Mucosa of rectum (tissue), 2 donors: ENCODE measurements at regions not wholly inside any gene's neighbourhood (a gene's known extent, or its start where the extent isn't known, plus 50 kb on each side); places are given as distances from the start of the nearest gene placed in this dataset.

Experiments used
- H3K27ac ChIP-seq, 2 donors: one replicate each; pipeline ENCODE4 v1.7.0; 2013; ENCODE audit warnings: inconsistent platforms in 2 of 2, low read depth in 2 of 2, low read length in 2 of 2
- H3K27me3 ChIP-seq, 2 donors: one replicate each; pipeline ENCODE4 v1.7.0; 2013; ENCODE audit warnings: low read length in 2 of 2; ENCODE audit not compliant: control insufficient read depth in 2 of 2, insufficient read depth in 2 of 2
- H3K36me3 ChIP-seq, 2 donors: one replicate each; pipeline ENCODE4 v1.7.0; 2013; ENCODE audit warnings: low read length in 2 of 2; ENCODE audit not compliant: control insufficient read depth in 2 of 2, insufficient read depth in 2 of 2
- H3K4me1 ChIP-seq, 2 donors: one replicate each; pipeline ENCODE4 v1.7.0; 2013; ENCODE audit warnings: low read length in 2 of 2, mild to moderate bottlenecking in 1 of 2; ENCODE audit not compliant: control insufficient read depth in 2 of 2, insufficient read depth in 2 of 2
- H3K4me3 ChIP-seq, 2 donors: one replicate each; pipeline ENCODE4 v1.7.0; 2013; ENCODE audit warnings: low read length in 2 of 2
- H3K9ac ChIP-seq, 2 donors: one replicate each; pipeline ENCODE4 v1.7.0; 2013; ENCODE audit warnings: low read length in 2 of 2, low read depth in 1 of 2, mild to moderate bottlenecking in 1 of 2
- H3K9me3 ChIP-seq, 2 donors: one replicate each; pipeline ENCODE4 v1.7.0; 2013; ENCODE audit warnings: low read length in 2 of 2; ENCODE audit not compliant: control insufficient read depth in 2 of 2
- donor health status: healthy.
- donor health status: Normal muscosa, but diverticular disease.

GRCh38 chr3:88434001-88434400 lies 284.2 kb downstream of the C3orf38 start:
- Histone ChIP-seq H3K4me3 (no peak overlapping the region), H3K9me3 (no peaks in the 10 kb centered on the region), H3K4me1 (no peaks in the 10 kb centered on the region), H3K9ac (no peak overlapping the region), H3K36me3 (no peaks in the 10 kb centered on the region), H3K27ac (no peak overlapping the region), H3K27me3 (no peaks in the 10 kb centered on the region)

DNA sequence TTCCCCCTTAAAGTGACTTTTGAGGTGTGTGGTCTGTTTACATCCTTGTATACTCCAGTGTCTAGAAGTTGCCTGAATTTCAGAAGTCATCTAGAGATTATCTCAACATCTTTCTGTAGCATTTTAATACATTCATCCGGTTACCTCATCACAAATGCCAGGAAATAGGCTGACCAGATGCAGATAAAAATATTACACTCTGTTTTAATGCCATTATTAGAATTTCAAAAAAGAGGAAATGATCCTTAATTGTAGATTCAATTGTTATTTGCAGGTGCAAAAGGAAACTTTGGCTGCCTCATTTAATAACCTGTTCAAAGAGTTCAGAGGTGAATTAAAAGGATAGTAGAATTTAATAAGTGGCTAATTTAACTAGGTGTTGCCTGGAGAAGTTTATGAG lies 290.9 kb downstream of the C3orf38 start:
- Histone ChIP-seq H3K9me3 (no peaks in the 10 kb centered on the region), H3K9ac (no peak overlapping the region), H3K27me3 (no peaks in the 10 kb centered on the region), H3K27ac (no peak overlapping the region), H3K36me3 (no peaks in the 10 kb centered on the region), H3K4me1 (no peaks in the 10 kb centered on the region), H3K4me3 (no peak overlapping the region)

GRCh38 chr3:88443066-88443465 lies 293.3 kb downstream of the C3orf38 start:
- H3K4me1 ChIP-seq = no peaks in the 10 kb centered on the region
- no peak overlapping the region for H3K27ac ChIP-seq
- H3K27me3 ChIP-seq = no peaks in the 10 kb centered on the region
- H3K9me3 ChIP-seq = no peaks in the 10 kb centered on the region
- no peak overlapping the region for H3K9ac ChIP-seq
- H3K36me3 ChIP-seq = no peaks in the 10 kb centered on the region
- H3K4me3 ChIP-seq = no peak overlapping the region

GRCh38 chr3:88444251-88444650 lies 294.5 kb downstream of the C3orf38 start:
- H3K4me3 ChIP-seq = no peak overlapping the region
- H3K9me3 ChIP-seq = no peaks in the 10 kb centered on the region
- no peaks in the 10 kb centered on the region for H3K4me1 ChIP-seq

GRCh38 chr3:88452228-88452627 lies 302.5 kb downstream of the C3orf38 start:
- H3K27me3 ChIP-seq = no peaks in the 10 kb centered on the region
- H3K4me3 ChIP-seq = no peak overlapping the region
- H3K9me3 ChIP-seq = no peaks in the 10 kb centered on the region
- no peaks in the 10 kb centered on the region for H3K36me3 ChIP-seq
- no peak overlapping the region for H3K9ac ChIP-seq
- H3K27ac ChIP-seq = no peak overlapping the region
- H3K4me1 ChIP-seq = no peaks in the 10 kb centered on the region

More at GRCh38 chr3:88444251-88444650, 294.5 kb downstream of the C3orf38 start:
- Histone ChIP-seq H3K27me3 (no peaks in the 10 kb centered on the region), H3K9ac (no peak overlapping the region), H3K27ac (no peak overlapping the region), H3K36me3 (no peaks in the 10 kb centered on the region)

- H3K27me3 ChIP-seq = no peaks in the 10 kb centered on the region
- H3K9me3 ChIP-seq = no peaks in the 10 kb centered on the region
- no peaks in the 10 kb centered on the region for H3K4me1 ChIP-seq
- no peak overlapping the region for H3K27ac ChIP-seq
- no peak overlapping the region for H3K9ac ChIP-seq
- H3K36me3 ChIP-seq = no peaks in the 10 kb centered on the region
- no peak overlapping the region for H3K4me3 ChIP-seq
Measured at GRCh38 chr3:88460369-88460768, 310.6 kb downstream of the C3orf38 start.

- Histone ChIP-seq H3K9ac (no peak overlapping the region), H3K36me3 (no peaks in the 10 kb centered on the region), H3K27ac (no peak overlapping the region), H3K27me3 (no peaks in the 10 kb centered on the region), H3K4me3 (no peak overlapping the region), H3K9me3 (no peaks in the 10 kb centered on the region), H3K4me1 (no peaks in the 10 kb centered on the region)
Measured at GRCh38 chr3:88462230-88462629, 312.5 kb downstream of the C3orf38 start.

- H3K4me1 ChIP-seq = no peaks in the 10 kb centered on the region
- no peak overlapping the region for H3K27ac ChIP-seq
- H3K9me3 ChIP-seq = no peaks in the 10 kb centered on the region
Measured at GRCh38 chr3:88467191-88467590, 317.4 kb downstream of the C3orf38 start.

DNA sequence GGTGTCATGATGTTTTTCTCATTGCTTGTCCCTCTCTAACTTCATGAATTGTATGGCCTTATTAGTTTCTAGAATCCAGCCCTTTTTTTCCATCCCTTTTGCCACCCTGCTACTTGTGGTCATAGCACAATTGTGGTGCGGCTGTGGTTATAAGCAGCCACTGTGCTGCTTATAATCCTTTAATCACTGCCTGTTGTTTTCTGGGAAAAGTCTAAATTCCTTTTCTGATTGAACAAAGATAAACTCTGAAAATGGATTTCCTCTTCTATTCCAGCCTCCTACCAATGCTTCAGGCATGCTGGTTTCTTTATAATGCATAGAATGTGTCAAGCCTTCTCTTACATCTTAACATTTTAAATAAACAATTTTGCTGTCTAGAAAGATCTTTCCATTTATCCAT lies 319.5 kb downstream of the C3orf38 start:
- Histone ChIP-seq H3K9me3 (no peaks in the 10 kb centered on the region), H3K27me3 (no peaks in the 10 kb centered on the region), H3K36me3 (no peaks in the 10 kb centered on the region), H3K4me1 (no peaks in the 10 kb centered on the region), H3K27ac (no peak overlapping the region), H3K4me3 (no peak overlapping the region), H3K9ac (no peak overlapping the region)

More at GRCh38 chr3:88467191-88467590, 317.4 kb downstream of the C3orf38 start:
- Histone ChIP-seq H3K27me3 (no peaks in the 10 kb centered on the region), H3K9ac (no peak overlapping the region), H3K4me3 (no peak overlapping the region), H3K36me3 (no peaks in the 10 kb centered on the region)

DNA sequence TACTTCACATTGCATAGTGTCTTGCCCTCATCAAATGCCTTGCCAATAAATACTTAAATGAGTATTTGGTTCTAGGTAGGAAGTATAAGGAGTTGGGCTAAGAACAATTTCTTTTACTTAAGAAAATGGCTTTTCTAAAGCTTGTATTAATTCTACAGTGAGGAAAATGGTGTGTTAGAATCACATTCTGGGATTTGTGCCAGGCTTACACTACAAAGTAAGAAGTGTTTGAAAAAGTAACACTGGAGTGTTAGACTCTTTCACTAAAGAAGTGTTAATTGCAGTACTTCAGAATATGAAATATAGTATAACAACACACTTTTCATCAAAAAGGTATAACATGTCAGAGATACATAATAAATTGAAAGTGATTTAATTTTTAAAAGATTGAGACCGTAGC lies 328.7 kb downstream of the C3orf38 start:
- no peak overlapping the region for H3K4me3 ChIP-seq
- no peaks in the 10 kb centered on the region for H3K9me3 ChIP-seq
- no peak overlapping the region for H3K9ac ChIP-seq
- H3K36me3 ChIP-seq = no peaks in the 10 kb centered on the region
- H3K4me1 ChIP-seq = no peaks in the 10 kb centered on the region
- H3K27me3 ChIP-seq = no peaks in the 10 kb centered on the region
- H3K27ac ChIP-seq = no peak overlapping the region

DNA sequence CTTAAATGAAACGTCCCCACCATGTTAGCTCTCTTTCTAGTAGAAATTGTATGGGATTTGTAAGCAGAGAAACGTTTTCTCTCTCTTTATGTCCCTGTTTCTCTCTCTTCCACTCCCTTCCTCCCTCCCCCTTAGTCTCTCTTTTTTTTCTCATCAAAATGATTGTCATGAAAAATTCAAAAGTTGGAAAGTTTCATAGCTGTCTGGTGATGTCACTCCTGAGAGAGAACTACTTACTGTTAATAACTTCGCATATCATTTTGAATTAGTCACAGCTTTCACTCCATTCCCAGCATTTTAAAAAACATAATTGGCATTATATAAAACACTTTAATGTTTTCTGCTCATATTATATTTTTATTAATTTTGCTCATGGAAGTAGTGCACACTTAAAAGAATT lies 331.1 kb downstream of the C3orf38 start:
- no peak overlapping the region for H3K9ac ChIP-seq
- H3K36me3 ChIP-seq = no peaks in the 10 kb centered on the region
- no peaks in the 10 kb centered on the region for H3K4me1 ChIP-seq
- H3K27me3 ChIP-seq = no peaks in the 10 kb centered on the region
- no peak overlapping the region for H3K27ac ChIP-seq
- H3K9me3 ChIP-seq = no peaks in the 10 kb centered on the region
- no peak overlapping the region for H3K4me3 ChIP-seq
